ENCODE measurements at regions not wholly inside any gene's neighbourhood (a gene's known extent, or its start where the extent isn't known, plus 50 kb on each side); places are given as distances from the start of the nearest gene placed in this dataset.

DNA sequence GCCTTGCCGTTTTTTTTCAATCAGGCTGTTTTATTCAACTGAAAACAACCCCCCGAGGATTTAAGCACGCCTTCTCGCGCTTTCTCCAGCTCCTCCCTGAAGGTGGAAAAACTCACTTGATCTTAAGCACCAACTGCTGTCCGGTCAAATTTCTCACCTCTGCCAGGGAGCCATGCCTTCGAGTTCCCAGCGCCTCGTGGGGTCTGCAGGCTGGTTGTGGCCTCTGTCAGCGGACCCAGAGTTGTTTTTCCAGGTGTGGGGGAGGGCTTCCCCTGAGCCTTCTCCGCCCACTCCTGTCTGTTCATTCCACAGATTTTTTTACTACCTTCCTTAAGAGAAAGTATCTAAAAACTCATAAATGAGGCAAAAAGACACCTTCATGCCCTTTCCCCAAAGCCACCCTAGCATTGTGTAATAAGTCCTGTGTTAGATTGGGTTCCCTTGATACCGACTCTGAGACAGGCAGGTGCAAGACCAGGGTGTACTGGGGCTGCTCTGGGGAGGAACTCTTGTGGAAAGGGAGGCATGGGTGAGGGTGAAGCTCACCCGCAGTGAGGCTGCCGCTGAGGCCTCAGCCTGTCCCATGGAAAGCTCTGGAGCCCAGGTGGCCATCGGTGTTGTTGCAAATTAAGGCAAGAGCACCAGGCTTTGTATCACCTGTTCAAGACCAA, 101.6 kb downstream of the AXIN2 start:
- no peak overlapping the region for H3K4me3 ChIP-seq
- no peak overlapping the region for H3K9ac ChIP-seq (ENCODE audit: insufficient read depth in 1 of 2, low read length in 2 of 2)
- no peaks in the 10 kb centered on the region for H3K9me3 ChIP-seq (ENCODE audit: control insufficient read depth in 4 of 4, insufficient read depth in 3 of 4, low read length in 3 of 4)
- H3K27me3 ChIP-seq (ENCODE audit: control insufficient read depth in 3 of 3, insufficient read depth in 3 of 3, low read length in 2 of 3), result no peaks in the 10 kb centered on the region
- H3K4me1 ChIP-seq (ENCODE audit: control insufficient read depth in 5 of 5, insufficient read depth in 5 of 5, low read length in 5 of 5), result peaks cover 0 to 22% (median 8%) of the 10 kb centered on the region in 5 donors
- DNase-seq (no peak), ATAC-seq (ENCODE audit: insufficient read depth, low FRiP score) (no peak)
- no peaks in the 10 kb centered on the region for H3K36me3 ChIP-seq (ENCODE audit: control insufficient read depth in 4 of 4, insufficient read depth in 4 of 4, low read length in 4 of 4)
- no peak overlapping the region for H3K27ac ChIP-seq (ENCODE audit: low read depth in 1 of 2, low read length in 1 of 2)
- WGBS, 2 donors, result 54 to 71% methylated on average over 15 of the region's 15 CpGs
- TF ChIP-seq, protein P1, sequence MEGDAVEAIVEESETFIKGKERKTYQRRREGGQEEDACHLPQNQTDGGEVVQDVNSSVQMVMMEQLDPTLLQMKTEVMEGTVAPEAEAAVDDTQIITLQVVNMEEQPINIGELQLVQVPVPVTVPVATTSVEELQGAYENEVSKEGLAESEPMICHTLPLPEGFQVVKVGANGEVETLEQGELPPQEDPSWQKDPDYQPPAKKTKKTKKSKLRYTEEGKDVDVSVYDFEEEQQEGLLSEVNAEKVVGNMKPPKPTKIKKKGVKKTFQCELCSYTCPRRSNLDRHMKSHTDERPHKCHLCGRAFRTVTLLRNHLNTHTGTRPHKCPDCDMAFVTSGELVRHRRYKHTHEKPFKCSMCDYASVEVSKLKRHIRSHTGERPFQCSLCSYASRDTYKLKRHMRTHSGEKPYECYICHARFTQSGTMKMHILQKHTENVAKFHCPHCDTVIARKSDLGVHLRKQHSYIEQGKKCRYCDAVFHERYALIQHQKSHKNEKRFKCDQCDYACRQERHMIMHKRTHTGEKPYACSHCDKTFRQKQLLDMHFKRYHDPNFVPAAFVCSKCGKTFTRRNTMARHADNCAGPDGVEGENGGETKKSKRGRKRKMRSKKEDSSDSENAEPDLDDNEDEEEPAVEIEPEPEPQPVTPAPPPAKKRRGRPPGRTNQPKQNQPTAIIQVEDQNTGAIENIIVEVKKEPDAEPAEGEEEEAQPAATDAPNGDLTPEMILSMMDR (IDR thresholded peaks at IDR 0.05; ENCODE audit: control extremely low read depth, extremely low read depth), result no peak

DNA sequence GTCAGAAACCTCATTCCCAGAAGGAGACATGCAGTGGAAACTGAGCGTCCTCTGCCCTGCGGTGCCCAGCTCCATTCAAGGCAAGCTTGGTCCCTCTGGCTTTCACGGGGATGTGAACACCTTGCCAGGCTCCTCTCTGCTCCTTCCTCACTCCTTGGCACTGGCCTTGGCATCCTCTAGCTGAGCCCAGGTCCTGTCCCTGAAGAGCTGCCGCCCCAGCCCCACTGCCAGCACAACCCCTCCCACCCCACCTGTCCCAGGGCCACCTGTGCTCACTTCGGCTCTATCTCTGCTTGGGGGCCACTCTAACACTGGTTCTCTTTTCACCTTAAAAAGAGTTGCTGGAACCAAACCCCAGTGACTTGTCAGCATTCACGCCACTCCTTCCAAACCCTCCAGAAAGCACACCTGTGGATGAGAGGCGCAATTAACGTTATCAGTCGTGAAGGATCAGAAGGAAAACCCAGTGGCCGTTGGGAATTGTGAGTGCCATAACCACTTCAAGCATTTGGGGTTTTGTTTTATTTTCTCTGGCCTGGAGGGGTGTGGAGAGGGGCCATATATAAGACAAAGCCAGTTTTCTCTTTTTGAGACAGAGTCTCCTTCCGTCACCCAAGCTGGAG, 103.7 kb downstream of the AXIN2 start:
- no peak overlapping the region for H3K9ac ChIP-seq (ENCODE audit: insufficient read depth in 1 of 2, low read length in 2 of 2)
- TF ChIP-seq, protein P1 (IDR thresholded peaks at IDR 0.05; ENCODE audit: control extremely low read depth, extremely low read depth), result no peak
- DNase-seq (no peak), ATAC-seq (ENCODE audit: insufficient read depth, low FRiP score) (no peak)
- H3K9me3 ChIP-seq (ENCODE audit: control insufficient read depth in 4 of 4, insufficient read depth in 3 of 4, low read length in 3 of 4), result no peaks in the 10 kb centered on the region
- H3K4me1 ChIP-seq (ENCODE audit: control insufficient read depth in 5 of 5, insufficient read depth in 5 of 5, low read length in 5 of 5), result peaks cover 0 to 14% (median 3%) of the 10 kb centered on the region in 5 donors
- WGBS, 2 donors, result 74 to 75% methylated on average over 11 of the region's 11 CpGs
- H3K4me3 ChIP-seq, result no peak overlapping the region
- H3K36me3 ChIP-seq (ENCODE audit: control insufficient read depth in 4 of 4, insufficient read depth in 4 of 4, low read length in 4 of 4), result no peaks in the 10 kb centered on the region
- peak overlapping the region in 1 of 2 donors; percentile 47 for H3K27ac ChIP-seq (ENCODE audit: low read depth in 1 of 2, low read length in 1 of 2)
- no peaks in the 10 kb centered on the region for H3K27me3 ChIP-seq (ENCODE audit: control insufficient read depth in 3 of 3, insufficient read depth in 3 of 3, low read length in 2 of 3)

DNA sequence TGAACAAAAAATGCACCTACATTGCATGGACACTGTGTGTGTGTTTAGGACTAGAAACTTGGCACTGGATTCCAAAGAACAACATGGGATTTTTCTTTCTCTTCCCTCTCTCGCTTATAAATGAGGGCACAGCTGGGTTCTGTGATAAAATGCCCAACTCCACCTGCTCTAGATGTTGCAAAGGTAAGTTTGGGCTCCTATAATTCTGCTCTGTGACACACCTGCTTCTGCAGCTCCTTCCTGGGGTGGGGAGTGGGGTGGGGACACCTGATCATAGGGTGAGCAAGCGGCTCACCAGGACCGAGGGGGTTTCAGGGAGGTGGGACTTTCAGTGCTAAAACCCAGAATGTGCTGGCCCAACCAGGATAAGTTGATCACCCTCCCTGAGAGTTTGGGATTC, 104.3 kb downstream of the AXIN2 start:
- no peaks in the 10 kb centered on the region for H3K9me3 ChIP-seq (ENCODE audit: control insufficient read depth in 4 of 4, insufficient read depth in 3 of 4, low read length in 3 of 4)
- TF ChIP-seq, protein P1 (IDR thresholded peaks at IDR 0.05; ENCODE audit: control extremely low read depth, extremely low read depth), result no peak
- WGBS, 2 donors, result 80 to 86% methylated on average over 3 of the region's 3 CpGs
- ATAC-seq (ENCODE audit: insufficient read depth, low FRiP score), result no peak
- DNase-seq, result no peak
- no peak overlapping the region for H3K4me3 ChIP-seq
- H3K27me3 ChIP-seq (ENCODE audit: control insufficient read depth in 3 of 3, insufficient read depth in 3 of 3, low read length in 2 of 3), result no peaks in the 10 kb centered on the region
- no peaks in the 10 kb centered on the region for H3K36me3 ChIP-seq (ENCODE audit: control insufficient read depth in 4 of 4, insufficient read depth in 4 of 4, low read length in 4 of 4)
- H3K4me1 ChIP-seq (ENCODE audit: control insufficient read depth in 5 of 5, insufficient read depth in 5 of 5, low read length in 5 of 5), result peaks cover 0 to 14% (median 3%) of the 10 kb centered on the region in 5 donors
- no peak overlapping the region for H3K9ac ChIP-seq (ENCODE audit: insufficient read depth in 1 of 2, low read length in 2 of 2)
- peak overlapping the region in 1 of 2 donors; percentile 47 for H3K27ac ChIP-seq (ENCODE audit: low read depth in 1 of 2, low read length in 1 of 2)

All from lung (tissue), 11 donors.